HG02571 (cell line): ENCODE measurements at regions not wholly inside any gene's neighbourhood (a gene's known extent, or its start where the extent isn't known, plus 50 kb on each side); places are given as distances from the start of the nearest gene placed in this dataset.
A peak's percentile ranks its signal among the peaks of the same experiment; 100 is the strongest.

Experiments
- ATAC-seq: cut with Tn5 transposase; IDR thresholded peaks from one replicate; pipeline ENCODE4 v1.9.1; 2021; ENCODE audit warnings: mild to moderate bottlenecking, moderate library complexity; ENCODE audit not compliant: unreplicated experiment

DNA sequence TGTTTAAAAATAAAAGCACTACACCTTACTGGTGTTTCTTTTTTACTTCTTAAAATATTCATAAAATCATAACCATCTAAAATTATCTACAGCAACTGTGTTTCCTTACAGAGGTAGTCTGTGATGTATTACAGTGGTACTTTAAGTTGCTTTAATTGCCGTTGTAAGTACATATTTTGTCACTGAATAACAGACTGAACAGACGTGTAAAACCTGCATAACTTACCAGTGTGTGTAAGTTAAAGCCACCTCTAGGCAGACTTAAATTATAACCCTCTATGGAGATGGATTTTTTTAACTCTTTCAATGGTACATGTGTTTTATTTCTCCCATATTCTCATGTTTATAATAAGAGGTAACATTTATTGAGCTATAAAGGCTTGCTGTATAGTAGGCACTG is 166.8 kb downstream of the NR4A2 start:
- ATAC-seq, result no peak

GRCh38 chr2:156164091-156164720 is 168.3 kb downstream of the NR4A2 start:
- ATAC-seq, result no peak

DNA sequence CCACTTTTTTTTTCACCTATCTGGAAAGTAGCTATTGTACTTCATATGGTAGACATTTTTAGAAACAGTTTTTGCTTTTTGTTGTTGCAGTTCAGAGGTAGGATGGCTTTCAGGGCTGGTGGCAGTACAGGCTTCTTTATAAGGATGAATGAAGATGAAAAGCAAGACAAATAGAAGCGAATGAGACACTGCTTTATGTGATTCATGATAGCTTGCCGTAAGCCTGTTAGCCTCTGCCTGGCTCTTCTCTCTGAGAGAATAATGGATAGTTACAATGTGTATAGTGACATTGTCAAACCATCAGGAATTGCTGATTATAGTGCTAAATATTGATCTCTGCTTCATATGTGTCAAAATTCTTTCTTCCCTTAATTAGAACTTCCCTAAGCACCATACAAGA is 173.7 kb downstream of the NR4A2 start:
- ATAC-seq, result no peak

DNA sequence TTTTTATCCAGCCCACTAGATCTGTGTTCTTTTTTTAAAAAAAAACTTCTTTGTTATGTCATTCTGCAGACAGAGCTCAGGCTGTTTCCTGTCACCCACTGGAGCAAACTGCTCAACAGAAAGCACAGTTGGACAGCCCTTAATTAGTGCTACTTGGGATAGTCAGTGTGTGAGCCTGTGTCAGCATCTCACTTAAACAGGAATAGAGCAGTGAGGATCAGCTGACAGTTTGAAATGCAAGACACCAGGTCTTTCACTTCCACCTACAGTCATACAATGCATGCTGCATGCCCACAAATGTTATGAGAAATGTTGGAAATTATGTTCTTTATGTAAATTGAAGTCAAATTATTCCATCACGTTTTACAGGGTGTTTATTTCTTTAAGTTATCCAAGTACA is 174.9 kb downstream of the NR4A2 start:
- ATAC-seq, result no peak

GRCh38 chr2:156156580-156156979 is 175.9 kb downstream of the NR4A2 start:
- ATAC-seq, result no peak

DNA sequence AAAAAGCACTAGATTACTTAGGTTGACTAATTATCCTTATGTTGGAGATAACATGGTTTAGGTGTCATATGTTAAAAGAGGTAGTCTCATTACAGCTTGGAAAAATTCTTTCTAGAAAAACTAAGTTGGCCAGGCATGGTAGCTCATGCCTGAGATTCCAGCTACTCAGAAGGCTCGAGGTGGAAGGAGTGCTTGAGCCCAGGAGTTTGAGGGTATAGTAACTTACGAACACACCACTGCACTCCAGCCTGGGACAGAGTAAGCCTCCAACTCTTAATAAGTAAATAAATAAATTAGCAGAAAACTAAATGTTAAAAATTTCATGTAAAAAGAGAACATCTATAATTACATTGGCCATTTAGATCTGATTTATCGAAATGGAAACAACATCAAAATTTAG is 177.2 kb downstream of the NR4A2 start:
- ATAC-seq, result no peak

DNA sequence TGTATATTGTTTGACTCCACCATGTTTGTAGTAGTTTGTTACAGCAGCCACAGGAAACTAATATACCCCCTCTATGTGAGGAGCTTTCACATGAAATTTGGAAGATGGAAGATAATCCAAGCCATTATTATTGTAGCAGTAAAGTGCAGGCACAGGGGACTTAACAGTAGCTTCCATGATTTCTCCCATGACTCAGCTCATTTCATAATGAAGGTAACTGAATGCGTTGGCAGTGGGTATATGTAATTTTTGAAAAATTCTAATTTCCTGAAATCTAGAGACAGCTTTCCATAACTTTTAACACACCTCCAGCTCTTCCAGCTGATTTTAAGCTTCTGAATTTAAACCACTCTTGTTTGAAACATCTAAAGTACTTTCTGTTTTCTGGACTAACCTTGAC is 181.2 kb downstream of the NR4A2 start:
- no peak for ATAC-seq

GRCh38 chr2:156147594-156148330 is 184.8 kb downstream of the NR4A2 start:
- peak; percentile 68 for ATAC-seq

DNA sequence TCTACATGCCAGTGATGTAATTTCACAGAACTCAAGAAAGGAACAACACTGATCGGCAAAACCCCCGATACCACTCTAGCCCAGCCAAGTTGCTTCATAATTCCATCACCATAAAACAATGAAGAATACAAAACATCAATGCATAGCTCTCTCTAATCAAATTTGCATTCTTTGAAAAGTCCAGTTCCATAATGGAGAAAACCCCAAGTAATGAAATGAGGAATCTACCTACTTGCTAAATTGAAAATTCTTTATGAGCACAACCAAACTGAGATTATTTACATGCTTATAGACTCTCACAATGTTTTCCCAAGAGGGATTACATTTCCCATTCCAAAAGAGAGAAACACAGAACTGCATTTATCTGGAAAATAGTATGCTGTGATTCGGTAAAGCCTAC is 186.5 kb downstream of the NR4A2 start:
- ATAC-seq, result no peak

DNA sequence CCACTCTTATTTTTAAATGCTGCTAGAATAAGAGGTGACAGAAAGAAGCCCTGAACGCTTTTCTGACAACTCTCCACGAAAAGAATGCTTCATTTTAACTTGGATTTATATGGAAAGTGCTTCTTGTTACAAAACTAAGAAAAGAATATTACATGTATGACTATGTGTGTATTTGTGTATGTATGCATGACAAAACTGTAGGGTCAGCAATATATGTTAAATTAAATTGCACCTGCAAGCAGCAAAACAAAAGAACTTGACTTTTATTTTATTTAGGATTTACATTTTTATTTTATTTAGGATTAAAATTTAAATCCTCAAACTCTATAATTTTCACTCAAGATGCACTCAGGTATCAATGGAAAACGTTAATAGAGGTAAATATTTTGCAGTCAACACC is 187.1 kb downstream of the NR4A2 start:
- ATAC-seq, result no peak

GRCh38 chr2:156136566-156136965 is 196.0 kb downstream of the NR4A2 start:
- ATAC-seq, result no peak

DNA sequence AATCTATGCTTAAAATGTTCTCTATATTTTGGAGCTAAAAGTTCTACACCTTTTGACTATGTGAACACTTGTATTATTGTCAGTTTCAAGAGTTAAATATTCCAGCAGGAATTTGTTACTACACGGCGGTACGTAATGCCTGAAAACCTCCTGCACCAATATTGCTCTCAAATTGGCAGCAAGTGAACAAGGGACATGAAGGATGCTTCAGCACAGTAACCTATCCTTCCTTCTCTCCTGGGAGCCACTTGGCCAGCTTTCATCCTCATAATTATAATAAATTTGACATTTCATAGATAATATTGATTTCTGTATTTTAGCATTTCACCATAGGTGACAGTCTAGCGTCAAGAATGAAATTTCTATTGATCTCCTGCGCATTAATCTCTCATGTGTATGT is 197.6 kb downstream of the NR4A2 start:
- no peak for ATAC-seq

DNA sequence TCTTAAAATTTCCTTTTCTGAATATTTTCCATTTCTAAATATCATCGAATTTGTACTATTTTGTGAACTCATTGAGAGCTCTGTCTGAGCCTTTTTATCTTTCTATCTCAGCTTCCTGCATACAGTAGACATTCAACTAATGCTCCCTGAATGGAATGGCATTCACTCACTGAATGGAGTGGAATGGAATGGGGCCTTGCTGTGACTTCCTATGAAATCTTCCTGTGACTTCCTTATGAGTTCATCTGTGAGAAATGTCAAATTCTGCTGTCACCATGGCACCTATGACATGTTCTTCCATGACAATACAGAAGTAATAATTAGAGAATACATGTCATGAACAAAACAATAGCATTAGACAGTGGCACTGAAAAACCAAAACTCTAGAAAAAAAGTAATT is 199.6 kb downstream of the NR4A2 start:
- ATAC-seq, result no peak

DNA sequence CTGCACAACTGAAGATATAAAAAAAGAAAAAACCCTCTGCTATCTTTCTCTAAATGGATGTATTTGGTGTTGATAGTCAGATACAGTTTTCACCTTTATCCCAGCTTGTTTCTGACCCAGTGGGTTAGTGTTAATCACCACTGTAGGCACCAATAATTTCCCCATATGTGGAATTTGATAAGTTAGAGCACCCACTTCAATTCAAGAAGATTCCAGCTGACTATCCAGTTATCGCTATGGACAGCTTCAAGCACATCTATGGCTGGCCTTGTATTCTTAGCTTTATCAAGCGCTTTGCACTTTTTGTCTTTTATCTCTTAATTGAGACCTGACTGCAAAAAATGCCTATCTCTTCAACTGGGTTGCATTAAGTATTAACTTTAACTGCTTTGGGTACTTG is 200.4 kb downstream of the NR4A2 start:
- ATAC-seq, result no peak

- no peak for ATAC-seq
Observed at GRCh38 chr2:156129227-156129626, 203.3 kb downstream of the NR4A2 start.

DNA sequence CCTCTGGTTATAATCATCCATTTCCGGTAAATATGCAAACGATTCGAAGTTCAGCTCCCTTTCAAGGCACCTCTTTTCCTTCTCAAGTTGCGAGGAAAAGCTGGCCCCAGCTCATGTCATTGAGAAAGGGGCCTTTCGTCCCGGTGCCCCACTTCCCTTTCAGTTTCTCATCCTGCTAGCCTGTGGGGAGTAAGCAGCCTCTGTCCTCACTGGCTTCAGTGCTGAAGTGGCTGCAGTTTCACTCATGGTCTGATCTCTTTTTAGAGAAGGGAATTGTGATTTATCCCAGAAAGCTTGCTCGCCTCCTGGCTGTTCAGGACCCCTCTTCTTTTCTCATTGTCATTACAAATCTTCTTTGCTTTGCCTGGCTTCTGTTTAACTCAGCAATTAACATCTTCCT is 207.5 kb downstream of the NR4A2 start:
- no peak for ATAC-seq

DNA sequence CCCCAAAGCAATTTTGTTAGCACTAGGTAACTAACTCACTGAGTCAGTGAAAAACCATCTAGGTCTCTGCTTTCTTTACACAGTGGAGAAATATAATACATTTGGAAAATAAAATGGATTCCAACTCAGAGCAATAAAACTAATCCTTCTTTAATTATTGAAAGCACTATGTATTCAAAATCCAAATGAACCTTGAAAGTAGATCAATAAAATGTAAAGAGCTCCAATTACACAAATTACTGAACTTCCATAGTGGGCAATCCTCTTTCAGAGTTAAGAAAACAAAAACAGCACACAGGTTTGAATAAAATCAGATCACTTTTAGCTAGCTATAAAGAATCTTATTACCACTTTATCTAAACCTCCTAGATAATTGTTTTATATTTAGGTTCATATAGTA is 208.1 kb downstream of the NR4A2 start:
- ATAC-seq, result no peak

- ATAC-seq, result no peak
Observed at GRCh38 chr2:156118753-156119416, 213.6 kb downstream of the NR4A2 start.

DNA sequence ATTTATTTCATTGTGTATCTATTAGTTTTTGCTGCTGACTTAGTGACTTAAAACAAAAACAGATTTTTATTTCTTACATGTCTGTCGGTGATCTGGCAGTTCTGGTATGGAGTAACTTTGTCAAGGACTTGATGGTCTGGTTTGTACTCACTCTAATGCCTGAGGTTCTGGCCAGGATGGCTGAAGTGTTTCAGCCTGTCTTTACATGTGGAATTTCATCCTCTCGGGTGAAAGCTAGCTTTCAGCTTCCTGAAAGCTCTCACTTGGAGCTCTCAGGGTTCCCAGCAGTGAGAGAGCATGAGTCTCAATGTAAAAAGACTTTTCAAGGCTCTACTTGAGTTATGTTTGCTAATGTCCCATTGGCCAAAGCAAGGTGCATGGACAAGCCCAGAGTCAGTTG is 216.4 kb downstream of the NR4A2 start:
- ATAC-seq, result no peak

DNA sequence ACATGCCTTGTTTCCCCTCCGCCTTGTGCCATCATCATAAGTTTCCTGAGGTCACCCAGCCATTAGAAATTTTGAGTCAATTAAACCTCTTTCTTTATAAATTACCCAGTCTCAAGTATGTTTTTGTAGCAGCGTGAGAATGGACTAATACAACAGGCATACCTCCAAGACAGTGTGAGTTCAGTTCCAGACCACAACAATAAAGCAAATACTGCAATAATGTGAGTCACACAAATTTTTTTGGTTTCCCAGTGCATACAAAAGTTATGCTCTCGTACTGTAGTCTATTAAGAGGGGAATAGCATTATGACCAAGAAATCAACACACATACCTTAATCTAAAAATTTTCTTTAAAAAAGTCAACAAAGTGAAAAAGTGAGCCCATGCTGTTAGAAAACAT is 217.2 kb downstream of the NR4A2 start:
- ATAC-seq, result no peak

DNA sequence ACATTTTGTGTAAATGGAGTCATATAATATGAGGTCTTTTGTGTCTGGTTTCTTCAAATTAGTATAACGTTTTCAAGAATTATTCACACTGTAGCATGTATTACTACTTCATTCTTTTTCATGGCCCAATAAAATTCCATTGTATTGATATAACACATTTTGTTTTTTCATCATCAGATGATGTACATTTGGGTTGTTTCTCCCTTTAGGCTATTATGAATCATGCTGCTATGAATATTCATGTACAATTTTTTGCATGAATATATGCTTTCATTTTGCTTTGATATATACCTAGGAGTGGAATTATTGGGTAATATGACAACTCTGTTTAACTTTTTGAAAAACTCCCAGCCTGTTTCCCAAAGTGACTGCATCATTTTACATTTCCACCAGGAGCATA is 220.2 kb downstream of the NR4A2 start:
- no peak for ATAC-seq

GRCh38 chr2:156110890-156111289 is 221.6 kb downstream of the NR4A2 start:
- peak; percentile 96 for ATAC-seq
